CD4-positive, alpha-beta T cell treated with Interleukin-6 for 4 hours (primary cell): ENCODE measurements at regions not wholly inside any gene's neighbourhood (a gene's known extent, or its start where the extent isn't known, plus 50 kb on each side); places are given as distances from the start of the nearest gene placed in this dataset.

Source experiments
- DNase-seq: peaks from one replicate; pipeline ENCODE4 v3.0.0-alpha.2; 2020; ENCODE audit warnings: mixed read lengths

- DNase-seq, result no peak
These were observed 229.0 kb downstream of the PPARGC1A start for GRCh38 chr4:23660865-23661264.

DNA sequence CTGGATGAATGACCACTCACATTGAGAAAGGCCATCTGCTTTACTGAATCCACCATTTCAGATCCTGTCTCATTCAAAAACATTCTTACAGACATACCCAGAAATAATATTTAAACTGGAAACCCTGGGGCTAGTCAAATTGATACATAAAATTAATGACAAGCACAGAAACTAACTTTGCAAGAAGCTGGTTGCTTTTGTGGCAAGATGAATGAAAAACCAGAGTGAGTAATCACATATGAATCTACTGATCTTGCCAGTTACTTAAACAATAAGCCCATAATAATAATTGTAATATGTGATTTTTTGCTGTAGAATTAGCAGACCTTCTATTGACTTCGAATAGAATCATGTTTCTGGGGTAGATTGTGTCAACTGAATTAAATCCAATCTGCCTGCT, 235.1 kb downstream of the PPARGC1A start:
- no peak for DNase-seq

GRCh38 chr4:23648854-23649596, 240.8 kb downstream of the PPARGC1A start:
- no peak for DNase-seq

- DNase-seq, result no peak
These were observed 254.4 kb downstream of the PPARGC1A start for GRCh38 chr4:23635468-23635867.

- DNase-seq, result no peak
These were observed 258.4 kb downstream of the PPARGC1A start for GRCh38 chr4:23631255-23631950.

GRCh38 chr4:23630110-23630509, 259.7 kb downstream of the PPARGC1A start:
- no peak for DNase-seq

DNA sequence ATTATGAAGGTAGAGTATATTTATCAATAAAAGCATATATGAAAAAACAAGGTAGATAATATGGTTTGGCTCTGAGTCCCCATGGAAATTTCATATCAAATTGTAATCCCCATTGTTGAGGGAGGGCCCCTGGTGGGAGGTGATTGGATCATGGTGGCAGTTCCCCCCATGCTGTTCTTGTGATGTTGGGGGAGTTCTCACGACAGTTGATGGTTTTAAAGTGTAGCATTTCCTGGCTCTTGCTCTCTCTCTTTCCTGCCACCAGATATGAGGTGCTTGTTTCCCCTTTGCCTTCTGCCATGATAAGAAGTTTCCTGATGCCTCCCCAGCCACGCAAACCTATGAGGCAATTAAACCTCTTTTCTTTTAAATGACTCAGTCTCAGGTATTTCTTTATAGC, 260.4 kb downstream of the PPARGC1A start:
- DNase-seq, result no peak

- no peak for DNase-seq
These were observed 275.5 kb downstream of the PPARGC1A start for GRCh38 chr4:23614284-23614892.

DNA sequence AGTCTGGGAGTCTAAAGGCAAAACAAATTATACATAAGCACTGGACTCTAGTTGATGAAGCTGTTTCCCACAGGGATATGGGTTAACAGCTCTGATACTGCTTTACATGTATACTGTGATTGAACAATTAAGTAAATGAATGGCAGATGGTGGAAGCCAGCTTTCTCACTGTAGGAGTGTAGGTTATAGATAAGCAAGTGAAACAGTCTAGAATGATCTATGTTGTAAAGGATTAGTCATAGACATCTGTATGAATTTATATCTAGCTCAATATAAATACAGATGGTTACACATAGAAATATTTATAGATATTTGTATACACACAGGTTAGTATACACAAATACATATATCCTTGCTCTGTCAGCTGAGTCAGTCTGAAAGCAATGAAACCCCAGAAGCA, 276.1 kb downstream of the PPARGC1A start:
- DNase-seq, result no peak

- DNase-seq, result no peak
These were observed 287.1 kb downstream of the PPARGC1A start for GRCh38 chr4:23602720-23603119.

GRCh38 chr4:23594125-23594524, 295.7 kb downstream of the PPARGC1A start:
- DNase-seq, result no peak

DNA sequence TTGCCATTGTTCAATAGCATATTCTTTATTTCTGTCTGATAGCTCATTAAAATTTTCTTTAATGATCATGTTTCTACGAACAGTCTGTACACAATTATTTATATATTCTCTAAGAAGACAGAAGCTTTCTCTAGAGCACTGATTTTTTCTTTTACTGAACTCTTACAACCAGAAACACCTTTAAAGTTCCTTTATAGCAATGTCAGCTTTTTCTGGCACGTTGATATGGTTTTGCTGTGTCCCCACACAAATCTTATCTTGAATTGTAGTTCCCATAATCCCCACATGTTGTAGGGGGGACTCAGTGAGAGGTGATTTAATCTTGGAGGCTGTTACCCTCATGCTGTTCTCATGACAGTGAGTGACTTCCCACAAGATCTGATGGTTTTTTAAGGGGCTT, 299.4 kb downstream of the PPARGC1A start:
- DNase-seq, result no peak

GRCh38 chr4:23584024-23584423, 305.8 kb downstream of the PPARGC1A start:
- DNase-seq, result no peak

GRCh38 chr4:23582671-23583070, 307.2 kb downstream of the PPARGC1A start:
- no peak for DNase-seq

DNA sequence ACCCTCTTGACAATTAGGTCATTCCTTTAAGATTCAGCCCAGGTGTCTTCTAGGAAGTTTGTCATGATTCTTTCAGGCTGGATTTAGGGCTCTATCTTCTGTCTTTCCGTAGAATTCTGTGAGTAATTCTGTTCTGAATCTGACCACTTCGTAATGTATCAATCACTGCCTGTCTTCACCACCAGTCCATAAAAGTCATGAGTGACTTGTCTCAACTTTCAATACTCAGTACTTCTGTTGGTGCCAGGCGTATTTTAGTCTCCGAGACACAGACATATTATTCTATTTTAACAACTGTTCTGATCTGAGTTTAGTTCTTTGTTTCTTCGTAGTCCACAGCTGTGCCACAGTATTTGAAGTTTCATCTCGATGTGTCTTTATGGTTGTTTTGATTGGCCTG, 310.7 kb downstream of the PPARGC1A start:
- DNase-seq, result no peak

DNA sequence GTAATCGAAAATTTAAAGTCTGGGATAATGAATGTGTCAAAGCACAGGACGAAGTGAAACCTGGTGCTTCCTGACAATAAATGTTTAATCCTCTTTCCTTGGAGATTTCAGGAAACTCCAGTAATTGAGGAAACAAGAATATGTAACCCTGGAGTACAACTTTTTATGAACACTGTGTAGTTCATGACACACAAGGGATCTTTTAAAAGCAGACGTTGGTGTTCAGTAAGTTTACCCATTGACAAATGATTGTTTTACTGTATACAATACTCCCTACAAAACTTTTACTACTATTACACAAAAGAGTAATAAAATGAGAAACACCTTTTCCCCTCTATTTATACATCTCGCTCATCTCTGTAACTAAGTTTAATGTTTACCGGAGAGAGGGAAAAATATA, 312.4 kb downstream of the PPARGC1A start:
- no peak for DNase-seq

- DNase-seq, result no peak
These were observed 317.5 kb downstream of the PPARGC1A start for GRCh38 chr4:23572382-23572781.

- DNase-seq, result no peak
These were observed 322.5 kb downstream of the PPARGC1A start for GRCh38 chr4:23567338-23567737.

GRCh38 chr4:23560748-23561147, 329.1 kb downstream of the PPARGC1A start:
- DNase-seq, result no peak

DNA sequence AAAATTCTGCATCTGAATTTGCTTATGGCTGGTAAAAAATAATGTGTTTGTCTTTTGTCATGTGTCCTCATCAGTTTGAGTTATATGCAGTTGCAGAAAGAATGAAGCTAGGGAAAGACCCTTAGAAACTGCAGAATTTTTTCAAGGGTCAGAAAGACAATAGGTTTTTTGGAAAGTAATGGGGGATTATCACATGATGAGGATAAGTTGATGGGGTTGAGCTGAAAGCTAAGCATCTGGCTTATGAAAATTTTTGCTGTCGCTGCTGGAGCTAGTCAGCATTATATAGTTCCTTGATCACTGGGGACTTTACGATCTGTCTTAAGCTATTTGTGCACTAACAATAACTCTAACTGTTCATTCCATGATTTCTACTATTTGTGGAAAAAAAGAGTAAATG, 331.7 kb downstream of the PPARGC1A start:
- DNase-seq, result no peak

- no peak for DNase-seq
These were observed 342.2 kb downstream of the PPARGC1A start for GRCh38 chr4:23547601-23548000.

DNA sequence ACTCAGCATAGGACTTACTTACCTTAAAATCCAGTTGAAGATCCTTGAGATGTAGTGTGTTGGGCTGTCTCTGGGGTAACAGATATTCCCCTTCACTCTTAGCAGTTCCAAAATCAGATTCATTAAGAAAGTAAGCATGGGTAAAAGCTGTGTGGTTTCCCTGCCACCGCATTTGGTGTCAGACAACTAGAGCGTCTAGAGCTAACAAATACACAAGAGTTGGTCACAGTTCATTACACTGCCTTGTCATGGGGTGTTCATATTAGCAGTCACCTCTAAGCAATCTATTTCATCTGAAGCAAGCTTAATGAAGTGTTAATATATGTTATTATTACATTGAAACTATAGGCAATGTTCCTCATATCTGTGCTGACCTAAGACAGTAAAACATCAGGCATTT, 342.8 kb downstream of the PPARGC1A start:
- no peak for DNase-seq

DNA sequence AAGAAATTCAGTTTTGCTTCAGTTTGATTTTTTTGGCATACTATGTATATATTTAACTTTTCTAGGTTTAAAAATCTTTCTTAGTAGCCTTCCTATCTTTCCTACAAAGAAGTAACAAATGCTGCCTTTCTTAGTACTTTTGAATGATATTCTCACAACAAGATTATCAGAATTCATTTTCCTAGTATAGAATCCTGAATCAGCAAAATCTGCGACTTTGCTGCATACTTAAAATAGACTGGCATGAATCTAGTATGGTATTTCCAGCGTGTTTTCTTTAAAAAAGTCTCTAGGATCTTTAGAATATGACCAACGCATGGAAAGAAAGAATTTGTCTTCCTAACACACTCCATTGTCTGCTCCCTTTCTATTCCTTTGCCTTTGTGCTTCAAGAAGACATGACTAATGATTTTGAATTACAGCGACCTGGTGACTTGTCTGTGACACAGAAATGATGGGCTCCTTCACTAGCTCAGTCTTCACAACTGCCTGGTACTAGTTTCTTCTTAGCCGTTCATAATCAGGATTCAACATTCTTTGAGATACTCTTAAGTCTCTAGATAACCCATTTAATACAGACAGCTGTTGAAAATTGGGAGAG, 349.8 kb downstream of the PPARGC1A start:
- no peak for DNase-seq

DNA sequence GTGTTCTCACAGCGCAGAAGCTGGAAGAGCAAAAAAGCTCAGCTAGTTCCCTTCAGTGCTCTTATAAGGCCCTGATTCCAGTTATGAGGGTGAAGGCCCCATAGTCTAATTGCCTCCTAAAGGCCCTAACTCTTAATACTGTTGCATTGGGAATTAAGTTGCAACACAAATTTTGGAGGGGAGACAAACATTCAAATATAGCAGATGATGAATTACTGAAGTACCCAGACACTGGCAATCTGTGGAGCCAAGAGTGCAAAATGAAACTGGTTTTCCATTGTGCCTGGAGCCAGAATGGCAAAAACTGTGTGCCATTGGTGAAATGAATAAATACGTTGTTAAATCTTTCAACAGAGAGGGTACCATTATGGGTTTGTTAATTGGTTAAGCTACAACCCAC, 356.0 kb downstream of the PPARGC1A start:
- no peak for DNase-seq
